H1 (cell line): ENCODE measurements at regions not wholly inside any gene's neighbourhood (a gene's known extent, or its start where the extent isn't known, plus 50 kb on each side); places are given as distances from the start of the nearest gene placed in this dataset.

Source experiments
- BRCA1 ChIP-seq: IDR thresholded peaks from 2 replicates; pipeline ENCODE4 v1.6.1; 2012; ENCODE audit warnings: low read depth, low read length, improper control_type of control experiment
- CHD2 ChIP-seq: IDR thresholded peaks from 2 replicates; pipeline ENCODE4 v1.6.1; 2012; ENCODE audit warnings: low read length, improper control_type of control experiment
- JUND ChIP-seq: IDR thresholded peaks from 2 replicates; pipeline ENCODE4 v1.6.1; 2011; ENCODE audit warnings: mild to moderate bottlenecking, improper control_type of control experiment, low read length
- KDM4A ChIP-seq: IDR thresholded peaks from one replicate; pipeline ENCODE4 v1.7.1; 2012; ENCODE audit warnings: low read depth, mild to moderate bottlenecking, moderate library complexity, low read length, inconsistent platforms; ENCODE audit not compliant: severe bottlenecking
- RXRA ChIP-seq: IDR thresholded peaks from 2 replicates; pipeline ENCODE4 v1.6.1; 2011; ENCODE audit warnings: low read depth, mild to moderate bottlenecking, low read length, moderate library complexity; ENCODE audit not compliant: insufficient read depth
- YY1 ChIP-seq: IDR thresholded peaks from 2 replicates; pipeline ENCODE4 v1.6.1; 2011; ENCODE audit warnings: low read depth, mild to moderate bottlenecking, low read length

GRCh38 chr17:79382313-79382712 lies 228.5 kb downstream of the RBFOX3 start (continued):
- TF ChIP-seq KDM4A: no peak
- TF ChIP-seq JUND: no peak
- TF ChIP-seq YY1: no peak
- TF ChIP-seq RXRA: no peak
- no peak for TF ChIP-seq CHD2
- no peak for TF ChIP-seq BRCA1
